Spleen (tissue), 11 donors: ENCODE measurements at regions not wholly inside any gene's neighbourhood (a gene's known extent, or its start where the extent isn't known, plus 50 kb on each side); places are given as distances from the start of the nearest gene placed in this dataset.

Source experiments
- DNase-seq: peaks from one replicate; pipeline ENCODE4 v3.0.0-alpha.2; 2020
- H3K27ac ChIP-seq, 8 donors: fragments of 200-600 bp; sonication (generic) in 7 of 8; 1 replicate in 4 of 8; 2 replicates in 4 of 8; pipeline versions ENCODE4 v1.5.0 to v1.8.0; 2016 to 2021; ENCODE audit warnings: inconsistent platforms in 4 of 8, mild to moderate bottlenecking in 4 of 8, moderate library complexity in 1 of 8
- H3K27me3 ChIP-seq, 7 donors: fragments of 200-600 bp; sonication (generic) in 6 of 7; replicated peaks in 1 of 7; 1 replicate in 4 of 7; 2 replicates in 3 of 7; pipeline versions ENCODE4 v1.5.0 to v1.8.0; 2016 to 2021; ENCODE audit warnings: inconsistent platforms in 3 of 7, mild to moderate bottlenecking in 1 of 7
- H3K36me3 ChIP-seq, 6 donors: fragments of 200-600 bp; sonication (generic) in 5 of 6; 1 replicate in 4 of 6; 2 replicates in 2 of 6; pipeline versions ENCODE4 v1.5.0 to v1.8.0; 2016 to 2021; ENCODE audit warnings: inconsistent platforms in 2 of 6
- H3K4me1 ChIP-seq, 6 donors: fragments of 200-600 bp; sonication (generic) in 5 of 6; 1 replicate in 3 of 6; 2 replicates in 3 of 6; pipeline versions ENCODE4 v1.5.0 to v1.8.0; 2016 to 2021; ENCODE audit warnings: inconsistent platforms in 3 of 6
- H3K4me3 ChIP-seq, 8 donors: fragments of 200-600 bp; sonication (generic) in 7 of 8; 1 replicate in 4 of 8; 2 replicates in 4 of 8; pipeline versions ENCODE4 v1.5.0 to v1.8.0; 2016 to 2021; ENCODE audit warnings: inconsistent platforms in 4 of 8, mild to moderate bottlenecking in 4 of 8, moderate library complexity in 2 of 8
- H3K9me3 ChIP-seq, 8 donors: fragments of 200-600 bp; sonication (generic) in 7 of 8; 1 replicate in 4 of 8; 2 replicates in 4 of 8; pipeline versions ENCODE4 v1.5.0 to v1.8.0; 2016 to 2021; ENCODE audit warnings: inconsistent platforms in 4 of 8
- CTCF ChIP-seq, 11 experiments: fragments of 200-600 bp in 7 of 11; fragments of 450-650 bp in 4 of 11; sonication (generic) in 4 of 11; IDR thresholded peaks in 8 of 11; conservative IDR thresholded peaks in 3 of 11; 1 replicate in 7 of 11; 2 replicates in 4 of 11; pipeline versions ENCODE4 v1.4.0 to v1.8.0; 2016 to 2021; ENCODE audit warnings: antibody characterized with exemption in 11 of 11, inconsistent platforms in 4 of 11, mild to moderate bottlenecking in 1 of 11
- POLR2A ChIP-seq, 3 donors: fragments of 450-650 bp; IDR thresholded peaks; one replicate each; pipeline ENCODE4 v1.5.1; 2017; ENCODE audit warnings: antibody characterized with exemption in 3 of 3, mild to moderate bottlenecking in 1 of 3
- POLR2AphosphoS5 ChIP-seq, 3 donors: sonication (generic); formaldehyde crosslinking; IDR thresholded peaks; one replicate each; pipeline ENCODE4 v1.5.1; 2017; ENCODE audit warnings: antibody characterized with exemption in 3 of 3
- WGBS, 5 donors: extraction: QIAGEN DNeasy Blood & Tissue Kit in 3 of 5; methylation state at CpG; one replicate each; pipeline versions ENCODE4 v1.1.5 to v1.1.7; 2013 to 2018; 5-methylcytosine and 5-hydroxymethylcytosine counted together
- intact Hi-C: fragments of 100-400 bp; cut with DNase I; formaldehyde crosslinking; loops from one replicate; pipeline ENCODE4 v1.15.0; 2023; ENCODE audit warnings: low total_unique reads
- donor health status: healthy with polysubstance abuse.
- donor health status: DM: no; HTN: no; CAD: no; lungs with moderate emphysema.
- donor health status: DM: no; HTN: no; CAD: no.
- donor health status: Bipolar disorder and iron deficiency.
- donor health status: healthy.
- donor health status: DM: no; HTN: no; CAD: no.
- donor health status: DM: yes; HTN: yes; CAD: no.

GRCh38 chr1:5141750-5142149, 487.3 kb downstream of the AJAP1 start:
- intact Hi-C loops, result no loop called here
- no peaks in the 10 kb centered on the region for H3K9me3 ChIP-seq
- TF ChIP-seq CTCF (IDR thresholded peaks at IDR 0.05 in 8 of 11, conservative IDR thresholded peaks at IDR 0.05 in 3 of 11), result no peak
- TF ChIP-seq POLR2A (IDR thresholded peaks at IDR 0.05), result no peak
- no peak for TF ChIP-seq POLR2AphosphoS5 (IDR thresholded peaks at IDR 0.05)
- WGBS, 5 donors, result 77 to 86% (median 86%) methylated on average over 4 of the region's 4 CpGs
- no peaks in the 10 kb centered on the region for H3K4me1 ChIP-seq
- peaks cover 0 to 19% (median 0%) of the 10 kb centered on the region in 7 donors for H3K27me3 ChIP-seq
- H3K36me3 ChIP-seq, result no peaks in the 10 kb centered on the region
- no peak for DNase-seq
- no peak overlapping the region for H3K27ac ChIP-seq
- no peak overlapping the region for H3K4me3 ChIP-seq

GRCh38 chr1:5140962-5141361, 486.6 kb downstream of the AJAP1 start:
- Histone ChIP-seq H3K4me3 (no peak overlapping the region), H3K27me3 (peaks cover 0 to 17% (median 0%) of the 10 kb centered on the region in 7 donors), H3K27ac (no peak overlapping the region), H3K36me3 (no peaks in the 10 kb centered on the region), H3K4me1 (no peaks in the 10 kb centered on the region), H3K9me3 (no peaks in the 10 kb centered on the region)
- TF ChIP-seq POLR2AphosphoS5 (IDR thresholded peaks at IDR 0.05), result no peak
- intact Hi-C loops, result no loop called here
- no peak for DNase-seq
- WGBS, 5 donors, result 83 to 93% (median 86%) methylated on average over 1 of the region's 1 CpG

GRCh38 chr1:5140136-5140535, 485.7 kb downstream of the AJAP1 start:
- Histone ChIP-seq H3K4me1 (no peaks in the 10 kb centered on the region), H3K27ac (no peak overlapping the region), H3K27me3 (peaks cover 0 to 15% (median 0%) of the 10 kb centered on the region in 7 donors), H3K4me3 (no peak overlapping the region), H3K9me3 (no peaks in the 10 kb centered on the region), H3K36me3 (no peaks in the 10 kb centered on the region)
- intact Hi-C loops, result no loop called here
- no peak for DNase-seq
- TF ChIP-seq CTCF (IDR thresholded peaks at IDR 0.05 in 8 of 11, conservative IDR thresholded peaks at IDR 0.05 in 3 of 11) (no peak), POLR2AphosphoS5 (IDR thresholded peaks at IDR 0.05) (no peak), POLR2A (IDR thresholded peaks at IDR 0.05) (no peak)
- WGBS, 5 donors, result 60 to 72% (median 67%) methylated on average over 5 of the region's 5 CpGs

GRCh38 chr1:5129746-5130355, 475.4 kb downstream of the AJAP1 start:
- peaks cover 0 to 34% (median 0%) of the 10 kb centered on the region in 7 donors for H3K27me3 ChIP-seq
- H3K27ac ChIP-seq, result no peak overlapping the region
- no peaks in the 10 kb centered on the region for H3K36me3 ChIP-seq
- TF ChIP-seq POLR2AphosphoS5 (IDR thresholded peaks at IDR 0.05) (no peak), CTCF (IDR thresholded peaks at IDR 0.05 in 8 of 11, conservative IDR thresholded peaks at IDR 0.05 in 3 of 11) (no peak), POLR2A (IDR thresholded peaks at IDR 0.05) (no peak)
- intact Hi-C loops, result no loop called here
- H3K9me3 ChIP-seq, result peaks cover 0 to 11% (median 4%) of the 10 kb centered on the region in 8 donors
- H3K4me1 ChIP-seq, result no peaks in the 10 kb centered on the region
- DNase-seq, result no peak
- no peak overlapping the region for H3K4me3 ChIP-seq
- WGBS, 5 donors, result 29 to 54% (median 47%) methylated on average over 1 of the region's 1 CpG
